CD4-positive, CD25-positive, alpha-beta regulatory T cell (primary cell): ENCODE measurements at regions not wholly inside any gene's neighbourhood (a gene's known extent, or its start where the extent isn't known, plus 50 kb on each side); places are given as distances from the start of the nearest gene placed in this dataset.

ENCODE experiments used
- ATAC-seq, 2 donors: fragments of 150-1000 bp; cut with Tn5 transposase; one replicate each; pipeline ENCODE4 v1.10.0; 2021; ENCODE audit warnings: low read depth in 2 of 2, moderate number of reproducible peaks in 2 of 2, moderate library complexity in 1 of 2
- DNase-seq, 3 donors: peaks; one replicate each; pipeline versions ENCODE4 v3.0.0 to v3.0.0-alpha.2; 2012 to 2022; ENCODE audit warnings: mixed read lengths in 1 of 3
- H3K27ac ChIP-seq: one replicate; pipeline ENCODE4 v1.7.0; 2013; ENCODE audit warnings: mild to moderate bottlenecking, low read length; ENCODE audit not compliant: insufficient read depth, poor library complexity, severe bottlenecking
- H3K27me3 ChIP-seq: one replicate; pipeline ENCODE4 v1.7.0; 2013; ENCODE audit warnings: low read length; ENCODE audit not compliant: control insufficient read depth, insufficient read depth
- H3K36me3 ChIP-seq: one replicate; pipeline ENCODE4 v1.7.0; 2013; ENCODE audit warnings: mild to moderate bottlenecking, low read length, moderate library complexity; ENCODE audit not compliant: control insufficient read depth, insufficient read depth
- H3K4me1 ChIP-seq: 2 replicates; pipeline ENCODE4 v1.7.0; 2013; ENCODE audit warnings: mild to moderate bottlenecking, low read length; ENCODE audit not compliant: insufficient read depth, control insufficient read depth, poor library complexity, severe bottlenecking
- H3K4me3 ChIP-seq: one replicate; pipeline ENCODE4 v1.7.0; 2013; ENCODE audit warnings: low read depth, mild to moderate bottlenecking, low read length, moderate library complexity
- H3K9me3 ChIP-seq, 2 experiments: 1 replicate in 1 of 2; 2 replicates in 1 of 2; pipeline ENCODE4 v1.7.0; 2013; ENCODE audit warnings: low read length in 2 of 2, mild to moderate bottlenecking in 1 of 2, moderate library complexity in 1 of 2; ENCODE audit not compliant: control insufficient read depth in 2 of 2
- H3K27ac Mint-ChIP-seq, 3 donors: one replicate each; pipeline ENCODE4 v1.8.0; 2020 to 2022; ENCODE audit warnings: mild to moderate bottlenecking in 3 of 3, mixed read lengths in 3 of 3, moderate library complexity in 2 of 3
- H3K27me3 Mint-ChIP-seq: one replicate; pipeline ENCODE4 v1.8.0; 2022; ENCODE audit warnings: mild to moderate bottlenecking, mixed read lengths
- H3K36me3 Mint-ChIP-seq: one replicate; pipeline ENCODE4 v1.8.0; 2020; ENCODE audit warnings: mixed read lengths
- H3K4me1 Mint-ChIP-seq, 4 donors: one replicate each; pipeline ENCODE4 v1.8.0; 2020 to 2022; ENCODE audit warnings: mixed read lengths in 4 of 4, mild to moderate bottlenecking in 1 of 4
- H3K4me3 Mint-ChIP-seq, 4 donors: one replicate each; pipeline ENCODE4 v1.8.0; 2020 to 2022; ENCODE audit warnings: mild to moderate bottlenecking in 4 of 4, mixed read lengths in 4 of 4, moderate library complexity in 3 of 4
- H3K9me3 Mint-ChIP-seq, 7 donors: one replicate each; pipeline ENCODE4 v1.8.0; 2020 to 2022; ENCODE audit warnings: mixed read lengths in 7 of 7, mild to moderate bottlenecking in 3 of 7, moderate library complexity in 2 of 7

- Mint-ChIP-seq H3K36me3 (no peaks in the 10 kb centered on the region), H3K27me3 (peaks cover 7% of the 10 kb centered on the region), H3K9me3 (peaks cover 0 to 1% (median 0%) of the 10 kb centered on the region in 7 donors), H3K4me3 (no peak overlapping the region), H3K4me1 (no peaks in the 10 kb centered on the region), H3K27ac (no peak overlapping the region)
- ATAC-seq (no peak), DNase-seq (no peak)
- Histone ChIP-seq H3K4me1 (no peaks in the 10 kb centered on the region), H3K36me3 (no peaks in the 10 kb centered on the region), H3K27me3 (no peaks in the 10 kb centered on the region), H3K4me3 (no peak overlapping the region), H3K27ac (no peak overlapping the region), H3K9me3 (no peaks in the 10 kb centered on the region)
Observed at GRCh38 chr4:24248674-24249630, 335.4 kb downstream of the DHX15 start.

- Mint-ChIP-seq H3K27ac (no peak overlapping the region), H3K9me3 (peaks cover 0 to 3% (median 0%) of the 10 kb centered on the region in 7 donors), H3K4me1 (no peaks in the 10 kb centered on the region), H3K4me3 (no peak overlapping the region), H3K36me3 (no peaks in the 10 kb centered on the region), H3K27me3 (no peaks in the 10 kb centered on the region)
- no peaks in the 10 kb centered on the region for H3K36me3 ChIP-seq
- ATAC-seq = no peak
- H3K27me3 ChIP-seq = no peaks in the 10 kb centered on the region
- no peak overlapping the region for H3K27ac ChIP-seq
- H3K4me3 ChIP-seq = no peak overlapping the region
- DNase-seq = no peak
- no peaks in the 10 kb centered on the region for H3K9me3 ChIP-seq
- no peaks in the 10 kb centered on the region for H3K4me1 ChIP-seq
Observed at GRCh38 chr4:24245491-24245820, 338.9 kb downstream of the DHX15 start.

GRCh38 chr4:24244663-24245490 lies 339.5 kb downstream of the DHX15 start:
- Histone ChIP-seq H3K9me3 (no peaks in the 10 kb centered on the region), H3K27me3 (no peaks in the 10 kb centered on the region), H3K27ac (no peak overlapping the region), H3K4me1 (no peaks in the 10 kb centered on the region), H3K36me3 (no peaks in the 10 kb centered on the region), H3K4me3 (no peak overlapping the region)
- H3K4me1 Mint-ChIP-seq = no peaks in the 10 kb centered on the region
- no peaks in the 10 kb centered on the region for H3K27me3 Mint-ChIP-seq
- DNase-seq (no peak), ATAC-seq (no peak)
- peaks cover 0 to 3% (median 0%) of the 10 kb centered on the region in 7 donors for H3K9me3 Mint-ChIP-seq
- H3K4me3 Mint-ChIP-seq = no peak overlapping the region
- H3K27ac Mint-ChIP-seq = no peak overlapping the region
- H3K36me3 Mint-ChIP-seq = no peaks in the 10 kb centered on the region

GRCh38 chr4:24243641-24244040 lies 340.7 kb downstream of the DHX15 start:
- DNase-seq = no peak
- peaks cover 0 to 3% (median 0%) of the 10 kb centered on the region in 7 donors for H3K9me3 Mint-ChIP-seq
- Histone ChIP-seq H3K36me3 (no peaks in the 10 kb centered on the region), H3K9me3 (no peaks in the 10 kb centered on the region), H3K27ac (no peak overlapping the region), H3K4me3 (no peak overlapping the region), H3K4me1 (no peaks in the 10 kb centered on the region), H3K27me3 (no peaks in the 10 kb centered on the region)
- H3K4me1 Mint-ChIP-seq = no peaks in the 10 kb centered on the region
- no peaks in the 10 kb centered on the region for H3K36me3 Mint-ChIP-seq
- H3K27me3 Mint-ChIP-seq = no peaks in the 10 kb centered on the region
- ATAC-seq = no peak
- H3K4me3 Mint-ChIP-seq = no peak overlapping the region
- no peak overlapping the region for H3K27ac Mint-ChIP-seq

- DNase-seq (no peak), ATAC-seq (no peak)
- Mint-ChIP-seq H3K4me3 (no peak overlapping the region), H3K27me3 (no peaks in the 10 kb centered on the region), H3K4me1 (no peaks in the 10 kb centered on the region), H3K36me3 (no peaks in the 10 kb centered on the region), H3K9me3 (peaks cover 0 to 3% (median 0%) of the 10 kb centered on the region in 7 donors), H3K27ac (no peak overlapping the region)
- no peaks in the 10 kb centered on the region for H3K36me3 ChIP-seq
- H3K4me1 ChIP-seq = no peaks in the 10 kb centered on the region
- H3K9me3 ChIP-seq = no peaks in the 10 kb centered on the region
- no peak overlapping the region for H3K27ac ChIP-seq
- H3K4me3 ChIP-seq = no peak overlapping the region
- no peaks in the 10 kb centered on the region for H3K27me3 ChIP-seq
Observed at GRCh38 chr4:24241511-24241910, 342.8 kb downstream of the DHX15 start.

GRCh38 chr4:24240655-24241054 lies 343.7 kb downstream of the DHX15 start:
- Mint-ChIP-seq H3K36me3 (no peaks in the 10 kb centered on the region), H3K4me3 (no peak overlapping the region), H3K4me1 (no peaks in the 10 kb centered on the region), H3K9me3 (peaks cover 0 to 3% (median 0%) of the 10 kb centered on the region in 7 donors), H3K27me3 (no peaks in the 10 kb centered on the region), H3K27ac (no peak overlapping the region)
- Histone ChIP-seq H3K36me3 (no peaks in the 10 kb centered on the region), H3K4me3 (no peak overlapping the region), H3K4me1 (no peaks in the 10 kb centered on the region), H3K9me3 (no peaks in the 10 kb centered on the region), H3K27me3 (no peaks in the 10 kb centered on the region), H3K27ac (no peak overlapping the region)
- DNase-seq (no peak), ATAC-seq (no peak)

GRCh38 chr4:24237709-24238108 lies 346.6 kb downstream of the DHX15 start:
- Mint-ChIP-seq H3K27me3 (no peaks in the 10 kb centered on the region), H3K36me3 (no peaks in the 10 kb centered on the region), H3K9me3 (peaks cover 0 to 3% (median 0%) of the 10 kb centered on the region in 7 donors), H3K4me1 (no peaks in the 10 kb centered on the region), H3K4me3 (no peak overlapping the region), H3K27ac (no peak overlapping the region)
- Histone ChIP-seq H3K4me1 (no peaks in the 10 kb centered on the region), H3K9me3 (no peaks in the 10 kb centered on the region), H3K27me3 (no peaks in the 10 kb centered on the region), H3K4me3 (no peak overlapping the region), H3K36me3 (no peaks in the 10 kb centered on the region), H3K27ac (no peak overlapping the region)
- DNase-seq = no peak
- ATAC-seq = no peak
